AG04449 (cell line): ENCODE measurements at regions not wholly inside any gene's neighbourhood (a gene's known extent, or its start where the extent isn't known, plus 50 kb on each side); places are given as distances from the start of the nearest gene placed in this dataset.

Source experiments
- CTCF ChIA-PET: fragments of 350-600 bp; formaldehyde crosslinking; extraction: SDS; loops from one replicate; lab custom pipeline; 2021; ENCODE audit warnings: antibody characterized with exemption; lab: Yijun Ruan, JAX
- POLR2A ChIA-PET: fragments of 400-600, 350-600 bp; formaldehyde crosslinking; extraction: SDS; loops from one replicate; lab custom pipeline; 2020; ENCODE audit warnings: antibody characterized with exemption, inconsistent platforms; lab: Yijun Ruan, JAX
- DNase-seq: peaks from one replicate; pipeline ENCODE4 v3.0.0-alpha.2; 2010; ENCODE audit warnings: low read depth, low spot score
- H3K4me3 ChIP-seq: 2 replicates; pipeline ENCODE4 v1.5.1; 2011; ENCODE audit warnings: low read depth, mild to moderate bottlenecking, control low read depth, low read length
- CTCF ChIP-seq: IDR thresholded peaks from one replicate; pipeline ENCODE4 v1.5.1; 2011; ENCODE audit warnings: mild to moderate bottlenecking, moderate library complexity, low read length, control low read depth, inconsistent platforms; ENCODE audit not compliant: insufficient read depth; ENCODE audit errors: missing control alignments

GRCh38 chr15:93239993-93240392 lies 151.0 kb upstream of the RGMA start:
- no peak for DNase-seq
- ChIA-PET CTCF (no interaction called here), POLR2A (no interaction called here)
- H3K4me3 ChIP-seq = no peak overlapping the region
- TF ChIP-seq CTCF = no peak

- POLR2A ChIA-PET = no interaction called here
- no peak overlapping the region for H3K4me3 ChIP-seq
- CTCF ChIA-PET = no interaction called here
- no peak for TF ChIP-seq CTCF
- DNase-seq = no peak
Observed at GRCh38 chr15:93239591-93239990, 150.6 kb upstream of the RGMA start.

- no peak for TF ChIP-seq CTCF
- CTCF ChIA-PET = no interaction called here
- H3K4me3 ChIP-seq = no peak overlapping the region
- no peak for DNase-seq
- POLR2A ChIA-PET = no interaction called here
Observed at GRCh38 chr15:93238641-93239040, 149.6 kb upstream of the RGMA start.

- no peak for DNase-seq
- TF ChIP-seq CTCF = no peak
- H3K4me3 ChIP-seq = no peak overlapping the region
- ChIA-PET POLR2A (no interaction called here), CTCF (no interaction called here)
Observed at GRCh38 chr15:93235926-93236780, 147.1 kb upstream of the RGMA start.

GRCh38 chr15:93235269-93235668 lies 146.3 kb upstream of the RGMA start:
- POLR2A ChIA-PET = no interaction called here
- TF ChIP-seq CTCF = no peak
- CTCF ChIA-PET = no interaction called here
- H3K4me3 ChIP-seq = no peak overlapping the region
- DNase-seq = no peak

- TF ChIP-seq CTCF = no peak
- no peak overlapping the region for H3K4me3 ChIP-seq
- POLR2A ChIA-PET = no interaction called here
- CTCF ChIA-PET = no interaction called here
- DNase-seq = no peak
Observed at GRCh38 chr15:93233710-93234109, 144.7 kb upstream of the RGMA start.
